Right cardiac atrium (tissue), 5 donors: ENCODE measurements at regions not wholly inside any gene's neighbourhood (a gene's known extent, or its start where the extent isn't known, plus 50 kb on each side); places are given as distances from the start of the nearest gene placed in this dataset.
A peak's percentile ranks its signal among the peaks of the same experiment; 100 is the strongest.

Experiments used
- ATAC-seq, 2 donors: fragments of 200-7000 bp; cut with Tn5 transposase; one replicate each; pipeline versions ENCODE4 v1.8.0 to v1.9.1; 2020; ENCODE audit warnings: moderate library complexity in 2 of 2, mild to moderate bottlenecking in 1 of 2
- DNase-seq, 3 donors: peaks; one replicate each; pipeline ENCODE4 v3.0.0-alpha.2; 2020
- H3K27ac ChIP-seq: one replicate; pipeline ENCODE4 v1.5.1; 2013; ENCODE audit warnings: mild to moderate bottlenecking, low read length, control low read depth, moderate library complexity
- H3K27me3 ChIP-seq: one replicate; pipeline ENCODE4 v1.6.1; 2013; ENCODE audit not compliant: control insufficient read depth, insufficient read depth
- H3K4me1 ChIP-seq: one replicate; pipeline ENCODE4 v1.6.1; 2013; ENCODE audit warnings: low read length; ENCODE audit not compliant: control insufficient read depth, insufficient read depth
- H3K4me3 ChIP-seq: one replicate; pipeline ENCODE4 v1.5.1; 2013; ENCODE audit warnings: low read length, control low read depth
- H3K9me3 ChIP-seq: one replicate; pipeline ENCODE4 v1.6.1; 2013; ENCODE audit warnings: low read length; ENCODE audit not compliant: control insufficient read depth
- WGBS: extraction: QIAGEN DNeasy Blood & Tissue Kit; methylation state at CpG from one replicate; pipeline ENCODE4 v1.1.7; 2013; 5-methylcytosine and 5-hydroxymethylcytosine counted together
- intact Hi-C, 4 donors: fragments of 100-400 bp; cut with DNase I; formaldehyde crosslinking; loops; one replicate each; pipeline versions ENCODE4 v1.11.0 to v1.14.0; 2022 to 2023
- donor health status: healthy with polysubstance abuse.
- donor health status: DM: no; HTN: yes; CAD: no.
- donor health status: DM: no; HTN: no; CAD: no.
- donor health status: DM: no; HTN: yes; CAD: no; lungs with severe emphysema.
- donor health status: DM: yes; HTN: yes; CAD: no.

DNA sequence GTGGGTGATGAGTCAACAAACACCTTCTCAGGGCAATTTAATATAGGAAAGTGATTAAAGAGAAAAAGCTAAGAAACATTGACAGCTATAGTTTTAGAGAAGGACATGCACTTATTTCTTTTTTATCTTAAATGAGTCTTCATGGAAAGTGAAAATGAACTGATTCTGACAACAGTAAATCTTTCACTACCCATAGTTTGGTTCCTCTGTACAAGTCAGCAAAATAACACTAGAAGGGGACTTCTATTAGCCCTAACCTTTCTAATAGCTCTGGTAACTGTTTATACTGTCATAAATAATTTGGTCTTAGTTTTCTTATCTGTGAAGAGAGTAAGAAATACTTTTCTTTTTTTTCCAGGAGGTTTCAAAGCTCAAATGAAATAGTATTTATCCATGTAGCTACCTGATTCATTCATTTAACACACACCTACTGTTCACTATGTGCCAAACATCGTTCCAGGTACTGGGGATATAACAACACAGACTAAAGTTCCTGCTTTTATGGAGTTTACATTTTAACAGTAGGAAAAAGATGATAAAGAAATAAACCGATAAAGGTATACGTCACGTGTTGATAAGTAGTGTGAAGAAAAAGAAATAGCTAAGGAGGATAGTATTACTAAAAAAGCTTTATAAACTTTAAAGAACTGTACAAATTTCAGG lies 148.2 kb downstream of the PCSK1 start:
- H3K4me3 ChIP-seq, result no peak overlapping the region
- ATAC-seq (no peak), DNase-seq (no peak)
- WGBS, result 90% methylated on average over 4 of the region's 4 CpGs
- H3K9me3 ChIP-seq, result no peaks in the 10 kb centered on the region
- H3K27ac ChIP-seq, result no peak overlapping the region
- H3K4me1 ChIP-seq, result no peaks in the 10 kb centered on the region
- no peaks in the 10 kb centered on the region for H3K27me3 ChIP-seq
- intact Hi-C loops, result no loop called here

DNA sequence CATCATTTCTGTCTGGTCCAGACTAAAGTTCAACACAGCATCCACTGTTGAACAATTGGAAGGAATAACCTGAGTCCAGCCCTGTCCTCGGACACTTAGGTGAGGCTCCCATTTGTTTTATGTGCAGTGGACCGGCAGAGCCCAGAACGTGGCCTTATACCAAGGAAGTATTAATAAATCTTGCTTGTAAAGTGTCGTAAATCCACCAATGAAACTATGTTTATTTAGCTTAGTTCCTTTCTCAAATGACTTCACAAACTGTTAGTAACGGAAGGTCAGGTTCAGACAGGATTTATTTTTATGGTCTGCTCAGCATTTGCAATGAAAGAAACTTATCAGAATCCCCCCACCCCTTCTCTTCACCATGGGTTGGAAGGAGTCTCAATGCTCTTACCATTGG lies 149.5 kb downstream of the PCSK1 start:
- DNase-seq (no peak), ATAC-seq (no peak)
- Histone ChIP-seq H3K4me1 (no peaks in the 10 kb centered on the region), H3K9me3 (no peaks in the 10 kb centered on the region), H3K27me3 (no peaks in the 10 kb centered on the region), H3K27ac (no peak overlapping the region), H3K4me3 (no peak overlapping the region)
- intact Hi-C loops, result no loop called here
- WGBS, result 81% methylated on average over 5 of the region's 5 CpGs

DNA sequence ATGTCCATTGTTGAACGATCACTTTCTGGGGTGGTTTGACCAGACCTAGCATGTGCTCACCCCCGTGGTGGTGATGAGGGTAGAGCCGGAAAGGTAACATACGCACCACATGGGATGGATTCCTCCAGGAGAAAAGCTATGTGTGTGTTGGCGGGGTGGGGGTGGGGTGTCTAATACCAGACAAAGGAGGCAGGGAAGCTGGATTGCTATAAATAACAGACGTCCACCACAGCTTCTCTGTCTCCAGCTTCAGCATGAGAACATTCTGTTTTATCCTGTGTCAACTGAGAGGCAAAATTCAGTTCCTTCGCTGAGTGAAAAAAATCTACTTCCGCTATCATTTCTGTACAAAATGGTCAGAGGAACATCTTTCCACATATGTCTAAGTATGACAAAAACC lies 151.0 kb downstream of the PCSK1 start:
- Histone ChIP-seq H3K27ac (peak overlapping the region; percentile 25), H3K4me3 (no peak overlapping the region), H3K4me1 (no peaks in the 10 kb centered on the region), H3K9me3 (no peaks in the 10 kb centered on the region), H3K27me3 (no peaks in the 10 kb centered on the region)
- WGBS, result 83% methylated on average over 8 of the region's 8 CpGs
- no peak for DNase-seq
- intact Hi-C loops, result no loop called here
- peak; percentile 31 to 49 for ATAC-seq

DNA sequence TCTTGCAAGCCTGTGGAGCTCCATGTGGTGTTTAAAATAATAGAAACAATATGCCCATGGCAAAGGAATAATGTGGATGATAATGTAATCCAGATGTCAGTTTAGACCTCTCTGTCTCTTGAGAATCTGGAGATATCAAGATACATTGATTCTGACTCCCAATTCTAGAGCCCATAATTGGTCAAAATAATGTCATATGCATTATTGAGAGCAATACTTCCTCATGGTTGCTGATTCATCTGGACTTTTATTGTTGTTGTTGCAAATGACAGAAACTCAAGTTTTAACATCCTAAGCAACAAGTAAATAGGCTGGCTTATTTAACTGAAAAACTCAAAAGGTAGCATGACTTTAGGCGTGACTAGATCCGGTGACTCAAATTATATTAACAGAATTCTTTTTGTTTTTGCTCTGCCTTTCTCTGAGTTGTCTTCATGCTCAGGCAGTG lies 152.1 kb downstream of the PCSK1 start:
- no peaks in the 10 kb centered on the region for H3K4me1 ChIP-seq
- intact Hi-C loops, result no loop called here
- ATAC-seq, result no peak

DNA sequence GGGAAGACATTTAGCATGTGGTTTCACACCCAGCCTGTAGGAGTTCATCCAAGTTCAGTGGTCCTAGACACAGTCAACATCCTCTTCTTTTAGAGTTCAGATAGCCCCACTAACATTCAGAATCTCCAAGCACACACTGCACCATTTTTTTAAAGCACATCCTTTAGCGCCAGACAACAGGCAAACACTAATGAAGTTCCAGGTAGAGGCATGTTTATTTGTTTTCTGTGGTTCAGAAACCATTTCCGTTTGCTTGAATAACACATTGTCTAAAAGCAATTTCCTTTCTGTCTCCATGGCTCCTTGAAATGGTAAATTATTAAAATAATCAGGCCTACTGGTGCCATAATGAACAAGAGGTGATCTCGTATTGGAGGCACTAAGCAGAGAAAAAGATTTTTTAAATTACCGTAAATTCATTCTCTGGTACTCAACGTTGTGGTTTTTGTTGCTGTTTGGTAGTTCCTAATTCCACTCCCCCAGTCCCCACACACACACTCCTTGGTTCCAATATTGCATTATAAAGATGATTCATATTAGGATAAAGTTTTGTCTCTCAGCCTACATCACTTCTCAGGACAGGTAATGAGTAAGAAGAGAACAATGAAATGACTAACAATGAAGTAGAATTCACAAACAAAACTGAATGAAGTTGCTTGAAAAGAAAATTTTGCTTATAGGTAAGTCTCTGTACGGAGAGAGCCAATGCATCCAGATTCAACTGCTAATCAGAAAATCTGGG lies 153.1 kb downstream of the PCSK1 start:
- H3K27ac ChIP-seq, result no peak overlapping the region
- H3K9me3 ChIP-seq, result no peaks in the 10 kb centered on the region
- no peak for ATAC-seq
- 80% methylated on average over 6 of the region's 6 CpGs for WGBS
- no peak for DNase-seq
- H3K4me3 ChIP-seq, result no peak overlapping the region
- intact Hi-C loops, result no loop called here
- H3K4me1 ChIP-seq, result no peaks in the 10 kb centered on the region
- no peaks in the 10 kb centered on the region for H3K27me3 ChIP-seq

More for the DNA sequence above, 152.1 kb downstream of the PCSK1 start:
- Histone ChIP-seq H3K27ac (no peak overlapping the region), H3K9me3 (no peaks in the 10 kb centered on the region), H3K4me3 (no peak overlapping the region), H3K27me3 (no peaks in the 10 kb centered on the region)
- 95% methylated on average over 2 of the region's 2 CpGs for WGBS
- DNase-seq, result no peak

DNA sequence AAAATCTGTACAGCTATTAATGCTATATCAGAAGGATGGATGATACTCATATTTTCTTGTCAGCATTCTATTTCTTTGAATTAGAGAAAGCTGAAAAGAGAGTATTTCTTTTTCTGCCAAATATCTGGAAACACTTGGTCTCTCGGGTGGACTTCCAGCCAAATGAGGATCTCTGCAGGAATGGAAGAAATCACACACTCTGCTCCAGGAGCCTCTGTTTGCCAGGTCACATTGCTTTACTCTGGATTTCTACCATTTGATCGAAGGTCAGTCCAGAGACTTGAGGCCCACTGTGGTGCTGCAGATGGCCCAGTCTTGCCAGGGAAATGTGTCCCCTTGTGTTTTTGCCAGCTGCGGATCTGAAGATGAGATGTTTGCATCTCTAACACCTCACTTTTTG lies 154.1 kb downstream of the PCSK1 start:
- DNase-seq (no peak), ATAC-seq (no peak)
- Histone ChIP-seq H3K4me1 (no peaks in the 10 kb centered on the region), H3K27ac (no peak overlapping the region), H3K9me3 (no peaks in the 10 kb centered on the region), H3K4me3 (no peak overlapping the region), H3K27me3 (no peaks in the 10 kb centered on the region)
- 63% methylated on average over 3 of the region's 3 CpGs for WGBS
- intact Hi-C loops, result no loop called here

DNA sequence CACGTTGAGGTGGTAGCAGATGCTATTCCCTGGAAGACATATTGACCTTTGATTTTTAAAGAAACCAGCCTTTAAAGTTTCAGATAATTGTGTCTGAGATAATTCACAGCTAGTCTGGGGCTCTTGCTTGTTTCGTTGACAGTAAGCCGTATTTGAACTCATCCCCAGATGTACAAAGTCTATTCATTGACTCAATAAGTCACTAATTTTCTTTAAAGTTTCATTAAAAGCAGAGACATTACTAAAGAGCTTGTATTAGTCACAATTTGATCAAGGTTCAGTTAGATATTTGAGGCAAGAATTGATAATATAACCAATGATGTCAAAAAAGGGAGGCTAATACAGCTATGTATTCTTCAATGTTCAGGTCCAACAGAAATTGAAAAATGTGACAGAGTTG lies 158.0 kb downstream of the PCSK1 start:
- H3K27ac ChIP-seq, result no peak overlapping the region
- ATAC-seq (no peak), DNase-seq (no peak)
- no peak overlapping the region for H3K4me3 ChIP-seq
- H3K27me3 ChIP-seq, result no peaks in the 10 kb centered on the region
- 76% methylated on average over 3 of the region's 3 CpGs for WGBS
- intact Hi-C loops, result no loop called here
- H3K4me1 ChIP-seq, result no peaks in the 10 kb centered on the region
- H3K9me3 ChIP-seq, result no peaks in the 10 kb centered on the region

DNA sequence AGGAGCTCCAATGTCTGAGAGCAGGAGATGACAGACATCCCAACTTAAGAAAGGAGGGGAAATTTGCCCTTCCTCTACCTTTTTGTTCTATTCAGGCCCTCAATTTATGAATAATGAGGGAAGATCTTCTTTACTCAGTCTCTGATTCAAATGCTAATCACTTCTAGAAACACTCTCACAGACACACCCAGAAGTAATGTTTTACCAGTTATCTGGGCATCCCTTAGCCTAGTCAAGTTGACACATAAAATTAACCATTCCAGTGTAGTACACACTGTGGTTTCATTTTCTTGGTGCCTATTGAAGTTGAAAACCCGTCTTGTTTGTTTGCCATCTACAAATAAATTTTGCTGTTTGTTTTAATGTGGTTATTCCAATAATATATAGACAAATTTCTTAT lies 167.6 kb downstream of the PCSK1 start:
- no peaks in the 10 kb centered on the region for H3K9me3 ChIP-seq
- intact Hi-C loops, result no loop called here
- H3K4me1 ChIP-seq, result no peaks in the 10 kb centered on the region
- ATAC-seq (no peak), DNase-seq (no peak)
- WGBS, result 81% methylated on average over 1 of the region's 1 CpG
- H3K27ac ChIP-seq, result no peak overlapping the region
- no peaks in the 10 kb centered on the region for H3K27me3 ChIP-seq
- no peak overlapping the region for H3K4me3 ChIP-seq

DNA sequence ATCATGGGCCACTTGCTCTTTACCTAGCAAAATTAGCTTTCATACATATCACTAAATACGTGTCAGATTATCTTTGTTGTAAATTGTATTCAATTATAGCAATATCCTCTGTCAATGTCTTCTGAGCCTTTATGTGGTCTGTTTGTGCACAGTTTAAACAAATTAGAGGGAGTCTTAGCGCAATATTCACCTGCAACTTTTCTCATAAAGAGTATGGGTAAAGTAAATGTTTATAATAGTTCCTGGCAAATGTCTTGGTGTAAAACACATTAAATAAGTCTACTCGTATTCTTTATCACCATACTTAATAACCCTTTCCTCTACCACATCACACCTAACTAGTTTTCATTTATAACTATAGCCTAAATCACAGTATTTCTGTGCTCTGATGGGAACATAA lies 169.0 kb downstream of the PCSK1 start:
- no peaks in the 10 kb centered on the region for H3K9me3 ChIP-seq
- no peak overlapping the region for H3K4me3 ChIP-seq
- intact Hi-C loops, result no loop called here
- H3K27me3 ChIP-seq, result no peaks in the 10 kb centered on the region
- DNase-seq, result no peak
- H3K27ac ChIP-seq, result no peak overlapping the region
- no peak for ATAC-seq
- H3K4me1 ChIP-seq, result no peaks in the 10 kb centered on the region
- WGBS, result 83% methylated on average over 3 of the region's 3 CpGs

DNA sequence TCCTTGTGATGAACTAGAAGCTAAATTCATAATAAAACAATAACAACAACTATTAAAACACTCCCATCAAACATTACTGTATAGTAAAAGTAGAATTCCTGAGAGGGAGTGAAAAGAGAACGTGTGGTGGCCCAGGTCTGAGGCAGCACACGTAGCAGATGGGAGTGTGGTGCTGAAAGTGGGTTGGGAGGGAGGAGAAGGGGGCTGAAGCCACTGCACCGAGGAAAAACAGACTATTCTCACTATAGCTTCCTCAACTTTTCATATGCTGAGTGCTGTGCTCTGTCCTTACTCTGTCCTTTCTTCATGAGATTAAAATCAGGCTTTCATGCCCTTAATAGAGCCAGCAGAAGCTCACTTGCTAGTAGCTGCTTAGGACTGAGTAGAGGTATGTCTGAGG lies 170.9 kb downstream of the PCSK1 start:
- DNase-seq, result no peak

DNA sequence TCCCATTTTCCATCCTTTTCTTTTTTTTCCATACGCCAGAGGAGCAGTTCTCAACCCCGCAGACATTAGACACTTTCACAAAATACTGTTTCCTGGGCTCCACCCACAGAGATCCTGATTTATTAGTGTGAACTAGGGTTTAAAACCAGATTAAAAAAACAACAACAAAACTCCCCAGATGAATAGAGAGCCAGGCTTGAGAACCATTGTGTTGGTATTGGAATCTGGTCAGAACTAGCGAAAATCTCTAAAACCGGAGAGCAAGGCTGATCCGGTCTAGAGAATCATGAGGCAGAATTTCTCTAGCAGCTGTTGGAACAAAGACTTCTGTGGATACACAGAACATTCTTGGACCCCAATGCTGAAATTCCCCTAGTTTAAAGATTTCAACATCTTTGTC lies 173.0 kb downstream of the PCSK1 start:
- DNase-seq (no peak), ATAC-seq (peak in 1 of 2 donors; percentile 24)
- WGBS, result 70% methylated on average over 5 of the region's 5 CpGs
- no peaks in the 10 kb centered on the region for H3K9me3 ChIP-seq
- peaks cover 3% of the 10 kb centered on the region for H3K4me1 ChIP-seq
- no peaks in the 10 kb centered on the region for H3K27me3 ChIP-seq
- no peak overlapping the region for H3K4me3 ChIP-seq
- no peak overlapping the region for H3K27ac ChIP-seq
- intact Hi-C loops, result no loop called here

More for the DNA sequence above, 170.9 kb downstream of the PCSK1 start:
- Histone ChIP-seq H3K9me3 (no peaks in the 10 kb centered on the region), H3K27ac (no peak overlapping the region), H3K4me3 (no peak overlapping the region), H3K4me1 (no peaks in the 10 kb centered on the region), H3K27me3 (no peaks in the 10 kb centered on the region)
- 61% methylated on average over 3 of the region's 3 CpGs for WGBS
- intact Hi-C loops, result no loop called here
- ATAC-seq, result no peak
